NCI-H524 treated with DMSO at 0.1 percent for 48 hours (cell line): ENCODE measurements at regions not wholly inside any gene's neighbourhood (a gene's known extent, or its start where the extent isn't known, plus 50 kb on each side); places are given as distances from the start of the nearest gene placed in this dataset.
"Not testable (repeated sequence)": the region's sequence is repeated elsewhere in the genome, so short reads cannot be mapped to it uniquely, and the experiment has no call there.

Experiments
- DNase-seq: peaks from one replicate; lab custom pipeline; 2025; lab: John Stamatoyannopoulos, UW

- no peak for DNase-seq
Observed at GRCh38 chr20:58040447-58041290, 187.8 kb downstream of the ANKRD60 start.

GRCh38 chr20:58039274-58040092, 189.0 kb downstream of the ANKRD60 start:
- no peak for DNase-seq

GRCh38 chr20:58038123-58038654, 190.3 kb downstream of the ANKRD60 start:
- no peak for DNase-seq

- DNase-seq: no peak
Observed at GRCh38 chr20:58037631-58038030, 190.8 kb downstream of the ANKRD60 start.

GRCh38 chr20:58033026-58033536, 195.4 kb downstream of the ANKRD60 start:
- no peak for DNase-seq

GRCh38 chr20:58032599-58032998, 195.9 kb downstream of the ANKRD60 start:
- DNase-seq: no peak

GRCh38 chr20:58031350-58031749, 197.1 kb downstream of the ANKRD60 start:
- not testable (repeated sequence) for DNase-seq

- DNase-seq: no peak
Observed at GRCh38 chr20:58028123-58028522, 200.3 kb downstream of the ANKRD60 start.

GRCh38 chr20:58026361-58026760, 202.1 kb downstream of the ANKRD60 start:
- no peak for DNase-seq

- no peak for DNase-seq
Observed at GRCh38 chr20:58025233-58025632, 203.2 kb downstream of the ANKRD60 start.

- no peak for DNase-seq
Observed at GRCh38 chr20:58024241-58024721, 204.2 kb downstream of the ANKRD60 start.

GRCh38 chr20:58023781-58024180, 204.7 kb downstream of the ANKRD60 start:
- DNase-seq: no peak

GRCh38 chr20:58023346-58023745, 205.1 kb downstream of the ANKRD60 start:
- DNase-seq: no peak

GRCh38 chr20:58022711-58023110, 205.7 kb downstream of the ANKRD60 start:
- DNase-seq: no peak

- DNase-seq: no peak
Observed at GRCh38 chr20:58021481-58021880, 207.0 kb downstream of the ANKRD60 start.

- DNase-seq: no peak
Observed at GRCh38 chr20:58020656-58021454, 207.6 kb downstream of the ANKRD60 start.

GRCh38 chr20:58019850-58020625, 208.4 kb downstream of the ANKRD60 start:
- no peak for DNase-seq

GRCh38 chr20:58019027-58019849, 209.2 kb downstream of the ANKRD60 start:
- no peak for DNase-seq

- DNase-seq: no peak
Observed at GRCh38 chr20:58018590-58018989, 209.9 kb downstream of the ANKRD60 start.

- DNase-seq: no peak
Observed at GRCh38 chr20:58017970-58018530, 210.4 kb downstream of the ANKRD60 start.
